Embryonic facial prominence (tissue), 1 donor: ENCODE measurements at regions not wholly inside any gene's neighbourhood (a gene's known extent, or its start where the extent isn't known, plus 50 kb on each side); places are given as distances from the start of the nearest gene placed in this dataset.
"Not testable (repeated sequence)": the region's sequence is repeated elsewhere in the genome, so short reads cannot be mapped to it uniquely, and the experiment has no call there.

Experiments used
- DNase-seq: peaks from one replicate; pipeline ENCODE4 v3.0.0-alpha.2; 2016; ENCODE audit errors: extremely low spot score

DNA sequence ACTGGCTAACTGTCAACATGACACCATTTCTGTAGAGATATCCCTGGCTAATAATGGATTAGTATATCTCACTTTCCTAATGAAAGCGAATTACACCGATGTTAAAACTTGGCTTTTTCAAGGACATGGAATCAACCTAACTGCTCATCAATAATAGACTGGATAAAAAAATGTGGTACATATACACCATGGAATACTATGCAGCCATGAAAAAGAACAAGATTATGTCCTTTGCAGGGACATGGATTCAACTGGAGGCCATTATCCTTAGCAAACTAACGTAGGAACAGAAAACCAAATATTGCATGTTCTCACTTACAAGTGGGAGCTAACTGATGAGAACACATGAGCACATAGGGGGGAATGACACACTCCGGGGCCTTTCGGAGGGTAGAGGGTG lies 62.6 kb downstream of the ZIC1 start:
- DNase-seq, result no peak

DNA sequence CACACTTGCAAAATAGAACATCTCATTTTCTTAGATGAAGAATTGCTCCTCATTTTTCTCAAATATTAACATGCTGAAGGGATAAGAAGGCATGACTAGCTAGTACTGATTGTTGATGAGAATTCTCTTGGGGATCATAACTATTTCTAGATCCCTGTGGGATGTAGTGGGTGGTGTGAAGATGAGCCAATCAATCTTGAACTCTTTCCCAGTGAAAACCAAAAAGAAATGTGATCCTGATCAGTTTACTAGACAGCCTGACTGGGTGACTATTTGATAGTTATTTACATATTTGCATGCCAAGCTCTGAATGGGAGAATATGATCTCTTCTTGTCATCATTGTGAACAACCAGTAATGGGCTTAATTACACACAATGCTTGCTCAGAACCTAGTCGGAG lies 63.7 kb downstream of the ZIC1 start:
- DNase-seq, result no peak

DNA sequence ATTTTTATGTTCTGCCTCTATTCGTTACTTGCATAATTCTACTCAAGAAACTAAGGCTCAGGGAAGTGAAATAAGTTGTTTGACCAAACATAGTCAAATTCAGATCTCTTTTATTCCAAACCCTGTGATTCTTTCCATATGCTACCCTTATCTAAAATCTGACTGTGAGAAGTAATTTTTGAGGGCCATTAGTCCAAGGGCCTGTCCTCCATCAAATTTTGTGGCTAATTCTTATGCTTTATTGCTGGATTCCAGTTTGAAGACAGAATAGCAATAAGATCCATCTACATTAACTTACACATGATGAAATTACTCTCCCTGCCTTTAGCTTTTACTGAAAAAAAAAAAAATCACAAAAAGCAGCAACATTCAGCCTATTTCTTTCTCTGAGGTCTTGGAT lies 74.0 kb downstream of the ZIC1 start:
- no peak for DNase-seq

DNA sequence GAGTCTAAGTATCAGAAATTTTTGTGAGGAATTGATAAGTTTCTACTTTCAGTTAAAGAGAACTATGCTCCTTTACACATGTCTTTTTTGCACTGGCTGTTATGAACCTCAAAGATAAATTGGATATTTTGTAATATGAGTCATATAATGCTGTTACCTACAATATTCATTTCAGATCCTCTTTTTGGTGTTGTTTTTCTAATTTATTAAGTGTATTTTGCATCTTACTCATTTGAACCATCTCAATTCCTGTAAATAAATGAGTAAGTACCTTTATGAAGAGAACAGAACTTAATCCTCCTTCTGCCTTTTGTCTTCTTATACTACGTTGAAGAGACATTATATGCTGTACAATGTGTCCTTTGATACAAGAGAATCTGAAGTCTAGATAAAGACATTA lies 74.4 kb downstream of the ZIC1 start:
- no peak for DNase-seq

DNA sequence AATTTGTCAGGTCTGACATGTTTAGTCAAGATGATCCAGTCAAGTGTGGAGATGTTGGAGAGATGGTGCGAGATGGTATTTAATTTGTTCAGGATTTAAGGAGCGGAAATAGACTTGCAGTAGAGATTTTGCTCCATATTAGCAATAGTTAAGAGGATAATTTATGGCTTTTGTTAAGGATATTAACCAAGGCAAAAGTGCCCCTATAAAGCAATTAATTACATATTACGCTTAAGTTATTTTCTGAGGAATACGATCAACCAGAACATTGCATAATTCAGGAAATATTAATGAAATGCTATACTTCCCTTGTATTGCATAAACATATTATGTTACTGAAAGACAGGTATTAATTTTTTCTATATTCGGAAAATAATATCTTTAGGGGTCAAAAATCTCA lies 83.9 kb downstream of the ZIC1 start:
- no peak for DNase-seq

DNA sequence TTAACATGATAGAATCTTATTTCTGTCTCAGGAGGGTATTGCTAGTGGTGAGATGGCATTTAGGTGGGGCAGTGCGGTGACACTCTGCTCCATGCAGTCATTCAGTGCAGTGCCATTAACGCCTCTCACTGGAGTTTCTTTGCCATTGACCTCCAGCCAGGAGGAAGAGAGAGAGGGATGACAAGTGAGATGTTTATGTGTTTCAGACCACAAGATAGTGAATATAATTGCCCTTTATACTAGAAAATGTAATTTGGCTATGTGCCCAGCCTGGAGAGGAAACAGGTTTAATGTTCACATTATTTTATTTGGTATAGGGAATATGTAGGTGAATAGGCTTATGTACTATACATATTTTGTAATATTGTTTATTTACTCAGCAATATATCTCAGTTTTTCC lies 84.5 kb downstream of the ZIC1 start:
- DNase-seq, result no peak

DNA sequence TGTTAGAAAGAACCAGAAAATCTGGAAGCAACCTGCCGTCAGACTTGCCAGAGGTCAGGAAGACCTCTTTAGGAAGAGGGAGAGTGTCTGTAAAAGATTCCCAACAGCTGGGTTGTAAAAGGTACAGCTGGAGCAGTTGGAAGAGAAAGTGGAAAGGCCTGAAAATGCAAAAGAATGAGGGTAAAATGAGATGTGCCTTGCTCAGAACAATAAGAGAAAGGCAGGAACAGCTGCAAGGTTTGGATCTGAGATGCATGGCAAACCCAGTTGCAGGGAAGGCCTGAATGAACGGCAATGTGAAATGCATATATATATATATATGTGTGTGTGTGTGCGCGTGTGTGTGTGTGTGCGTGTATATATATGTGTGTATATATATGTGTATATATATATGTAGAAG lies 88.1 kb downstream of the ZIC1 start:
- DNase-seq, result no peak

DNA sequence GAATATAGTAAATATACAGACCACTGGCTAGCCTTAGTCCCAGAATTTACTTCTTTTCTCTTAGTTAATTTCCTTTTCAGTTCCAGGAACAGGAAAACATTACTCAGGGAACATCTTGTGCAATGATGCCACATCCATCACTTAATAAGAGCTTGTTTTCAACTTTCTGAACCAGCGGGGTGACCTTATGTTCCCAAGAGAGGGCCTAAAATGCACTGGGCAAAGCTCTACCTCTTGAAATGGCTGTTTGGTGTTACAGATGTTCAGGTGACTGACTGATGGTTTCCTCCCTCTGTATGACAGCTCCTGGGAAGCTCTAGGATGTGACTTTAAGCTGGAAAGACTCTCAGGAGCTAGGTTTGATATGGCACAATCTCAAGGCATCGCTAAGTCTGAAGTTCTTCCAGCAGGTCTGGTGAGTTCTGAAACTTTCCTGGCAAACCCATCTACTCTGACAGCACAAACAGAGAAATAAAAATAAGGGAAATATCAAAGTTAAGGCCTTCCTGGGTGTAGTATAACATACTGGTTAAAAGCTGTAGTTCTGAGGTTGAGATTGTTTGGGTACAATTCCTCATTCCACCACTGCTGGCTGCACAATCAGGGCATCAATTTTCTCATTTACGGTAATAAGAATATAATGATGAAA lies 98.6 kb downstream of the ZIC1 start:
- DNase-seq, result no peak

DNA sequence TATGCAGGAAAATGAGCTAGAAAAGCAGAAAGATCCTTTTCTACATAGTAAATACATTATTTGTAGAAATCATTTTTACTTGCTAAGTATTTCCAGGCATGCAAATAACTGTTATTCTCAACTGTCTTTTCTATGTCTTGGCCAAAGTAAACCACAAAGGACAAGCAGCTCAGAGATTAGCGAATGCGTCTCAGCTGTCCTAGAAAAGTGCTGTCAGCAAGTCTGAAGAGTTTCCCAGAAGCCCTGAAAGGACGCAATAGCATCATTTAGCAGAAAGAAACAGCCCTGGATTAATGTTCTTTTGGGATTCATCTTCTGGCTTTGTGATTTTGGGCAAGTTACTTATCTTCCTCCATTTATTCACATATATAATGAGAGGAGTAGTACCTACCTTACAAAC lies 100.3 kb downstream of the ZIC1 start:
- DNase-seq, result no peak

DNA sequence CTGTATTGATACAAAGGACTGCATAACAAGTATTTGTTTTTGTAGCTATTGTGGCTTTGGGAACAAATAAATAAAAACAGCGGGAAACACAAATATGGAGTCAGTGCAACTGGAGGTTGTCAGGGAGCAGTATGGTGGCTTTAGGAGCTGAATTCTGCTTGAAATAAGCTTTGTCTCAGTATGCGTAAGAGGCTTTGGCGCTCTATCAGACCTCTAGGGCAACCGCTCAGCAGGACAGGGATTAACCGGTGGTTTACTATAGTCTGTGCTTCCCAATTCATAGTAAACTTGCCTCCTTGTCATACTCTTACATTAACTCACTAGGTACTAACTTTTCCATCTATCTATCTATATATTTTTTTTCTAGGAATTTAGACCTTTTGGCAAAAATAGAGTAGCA lies 104.6 kb downstream of the ZIC1 start:
- no peak for DNase-seq

DNA sequence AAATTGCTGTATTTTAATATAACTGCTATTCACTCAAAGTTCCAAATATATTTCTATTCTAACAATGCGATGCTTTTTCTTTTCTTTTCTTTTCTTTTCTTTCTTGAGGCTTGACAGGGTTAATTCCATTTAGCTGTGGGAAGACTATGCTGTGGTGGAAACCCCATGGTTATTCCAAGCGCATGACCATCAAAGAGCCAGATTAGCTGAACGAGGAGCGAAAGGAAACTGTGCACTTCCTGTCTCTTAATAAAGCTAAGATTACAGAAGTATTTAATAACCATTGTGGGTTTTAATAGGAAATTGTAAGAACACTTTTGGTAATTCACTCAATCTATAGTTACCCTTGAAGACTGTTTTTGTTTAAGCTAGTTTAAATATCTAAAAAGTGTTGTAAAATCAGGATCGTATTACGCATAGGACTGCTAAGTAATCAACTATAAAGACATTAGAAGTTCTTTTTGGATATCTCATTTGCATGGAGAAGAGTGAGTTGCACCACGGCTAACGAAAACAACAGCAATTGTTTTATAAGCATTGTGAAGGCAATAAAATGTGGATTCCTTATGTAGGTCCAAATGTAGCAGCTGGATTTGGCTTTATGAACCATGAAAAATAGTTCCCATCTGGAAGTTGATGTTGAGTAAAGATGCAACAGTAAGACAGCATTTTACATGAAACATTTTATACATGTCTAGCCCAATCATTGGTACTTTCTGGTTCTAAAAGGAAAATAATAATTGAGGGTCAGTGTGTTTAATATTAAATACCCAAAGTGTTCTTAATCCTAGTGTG lies 105.4 kb downstream of the ZIC1 start:
- no peak for DNase-seq

DNA sequence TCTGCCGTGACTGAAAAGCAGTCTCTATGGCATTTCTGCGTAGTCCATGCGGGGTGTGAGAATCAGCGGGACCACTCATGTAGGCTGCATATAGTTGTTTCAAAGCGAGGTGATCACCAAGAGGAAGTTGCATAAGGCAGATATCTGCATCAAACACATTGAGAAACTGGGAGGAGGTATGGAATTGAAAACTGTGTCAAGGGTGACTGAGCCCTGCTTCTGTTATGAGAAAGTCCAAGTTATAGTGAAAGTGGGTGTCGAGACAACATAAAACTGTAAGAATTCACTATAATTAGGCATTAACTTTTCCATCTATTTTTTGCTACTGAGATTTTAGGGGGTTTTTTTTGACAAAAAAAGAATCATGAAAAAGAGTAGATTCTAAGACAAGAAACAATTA lies 109.3 kb downstream of the ZIC1 start:
- no peak for DNase-seq

DNA sequence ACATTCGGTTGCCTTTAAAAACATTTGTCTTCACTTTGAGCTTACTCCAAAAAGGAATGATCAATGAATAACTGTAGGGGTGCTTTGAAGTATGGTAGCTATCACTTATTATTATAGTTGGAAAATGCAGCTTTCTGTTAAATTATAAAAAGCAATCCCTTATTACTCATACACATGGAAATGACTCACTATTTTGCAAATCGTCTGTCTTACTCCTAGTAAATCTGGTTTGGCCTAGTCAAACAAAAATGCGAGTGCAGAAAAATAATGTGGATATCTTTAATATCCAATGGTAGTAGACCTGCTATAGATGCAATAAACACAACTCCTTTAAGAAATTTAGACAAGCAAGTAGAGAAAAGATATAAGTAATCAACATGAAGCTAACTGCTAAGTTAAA lies 112.5 kb downstream of the ZIC1 start:
- no peak for DNase-seq

DNA sequence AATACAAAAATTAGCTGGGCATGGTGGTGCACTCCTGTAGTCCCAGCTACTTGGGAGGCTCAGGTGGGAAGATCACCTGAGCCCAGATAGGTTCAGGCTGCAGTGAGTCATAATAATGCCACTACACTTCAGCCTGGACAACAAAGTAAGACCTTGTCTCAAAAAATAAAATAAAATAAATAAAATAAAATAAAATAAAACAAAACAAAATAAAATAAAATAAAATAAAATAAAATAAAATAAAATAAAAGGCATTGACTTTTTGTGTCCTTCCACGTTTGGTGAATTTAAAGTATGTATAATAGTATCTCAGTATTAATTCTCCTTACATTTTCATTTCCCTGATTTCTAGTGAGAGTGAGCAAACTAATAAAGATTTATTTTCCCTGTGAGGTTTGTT lies 113.6 kb downstream of the ZIC1 start:
- not testable (repeated sequence) for DNase-seq

DNA sequence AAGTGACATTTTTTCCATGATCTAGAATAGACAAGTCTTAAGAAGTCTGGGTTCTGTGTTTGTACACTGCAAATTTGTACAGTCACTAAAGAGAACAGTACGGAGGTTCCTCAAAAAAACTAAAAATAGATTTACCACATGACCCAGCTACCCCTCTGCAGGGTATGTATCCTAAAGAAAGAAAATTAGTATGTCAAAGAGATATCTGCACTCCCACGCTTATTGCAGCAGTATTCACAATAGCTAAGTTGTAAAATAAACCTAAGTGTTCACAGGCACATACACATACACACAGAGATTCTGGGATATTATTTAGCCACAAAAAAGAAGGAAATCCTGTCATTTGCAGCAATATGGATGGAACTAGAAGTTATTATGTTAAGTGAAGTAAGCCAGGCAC lies 120.4 kb downstream of the ZIC1 start:
- DNase-seq, result no peak

DNA sequence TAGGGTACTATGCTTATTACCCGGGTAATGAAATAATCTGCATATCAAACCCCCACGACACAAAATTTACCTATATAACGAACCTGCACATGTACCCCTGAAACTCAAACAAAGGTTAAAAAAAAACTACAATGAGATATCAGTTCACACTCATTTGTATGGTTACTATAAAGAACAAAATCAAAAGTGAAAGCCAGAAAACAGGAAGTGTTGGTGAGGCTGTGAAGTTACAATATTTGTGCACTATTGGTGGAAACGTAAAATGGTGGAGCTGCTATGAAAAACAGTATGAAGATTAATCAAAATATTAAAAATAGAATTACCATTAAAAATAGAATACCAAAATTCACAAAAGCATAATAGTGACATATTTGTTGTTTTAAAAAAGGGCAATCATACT lies 128.9 kb downstream of the ZIC1 start:
- DNase-seq, result no peak

DNA sequence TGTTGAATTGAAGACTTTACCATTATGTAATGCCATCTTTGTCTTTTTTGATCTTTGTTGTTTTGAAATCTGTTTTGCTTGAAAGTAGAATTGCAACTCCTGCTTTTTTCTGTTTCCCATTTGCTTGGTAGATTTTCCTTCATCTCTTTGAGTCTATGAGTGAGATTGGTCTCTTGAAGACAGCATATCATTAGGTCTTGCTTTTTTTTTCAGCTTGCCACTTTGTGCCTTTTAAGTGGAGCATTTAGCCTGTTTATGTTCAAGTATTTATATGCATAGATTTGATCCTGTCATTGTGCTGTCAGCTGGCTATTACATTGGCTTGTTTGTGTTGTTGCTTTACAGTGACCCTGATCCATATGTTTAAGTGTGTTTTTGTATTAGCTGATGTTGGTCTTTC lies 131.8 kb downstream of the ZIC1 start:
- DNase-seq, result no peak

DNA sequence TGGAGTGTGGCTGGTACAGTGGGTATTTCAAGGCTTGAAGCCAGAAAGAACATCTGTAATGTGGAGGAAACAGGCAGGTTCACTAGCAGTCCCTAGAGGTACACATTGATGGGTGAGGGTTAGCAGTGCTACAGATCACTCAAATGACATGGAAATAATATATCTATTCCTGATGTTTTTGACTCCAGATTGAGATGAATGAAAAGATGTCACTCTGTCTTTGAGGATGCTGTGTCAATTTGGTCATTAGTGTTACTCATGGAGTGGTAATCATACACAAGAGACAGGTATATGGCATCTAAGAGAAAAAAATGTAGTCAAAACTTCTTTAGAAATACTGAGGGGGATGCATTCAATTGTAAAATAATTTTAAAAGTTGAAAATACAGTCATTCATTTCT lies 135.1 kb downstream of the ZIC1 start:
- no peak for DNase-seq

DNA sequence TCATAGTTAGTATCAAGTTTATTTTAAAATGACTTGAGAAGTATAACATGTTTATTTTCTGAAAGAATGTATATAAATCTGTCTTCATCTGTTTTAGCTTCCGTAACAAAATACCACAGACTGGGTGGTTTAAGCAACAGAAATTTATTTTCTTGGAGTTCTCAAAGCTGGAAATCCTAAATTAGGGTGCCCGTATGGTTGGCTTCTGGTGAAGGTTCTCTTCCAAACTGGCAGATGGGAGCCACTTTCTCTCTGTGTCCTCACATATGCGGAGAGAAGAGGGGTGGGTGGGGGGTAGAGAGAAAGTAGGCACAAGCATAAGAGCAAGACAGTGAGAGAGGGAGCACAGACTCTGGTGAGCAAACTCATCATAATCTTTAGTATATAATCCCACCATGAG lies 142.3 kb downstream of the ZIC1 start:
- no peak for DNase-seq

DNA sequence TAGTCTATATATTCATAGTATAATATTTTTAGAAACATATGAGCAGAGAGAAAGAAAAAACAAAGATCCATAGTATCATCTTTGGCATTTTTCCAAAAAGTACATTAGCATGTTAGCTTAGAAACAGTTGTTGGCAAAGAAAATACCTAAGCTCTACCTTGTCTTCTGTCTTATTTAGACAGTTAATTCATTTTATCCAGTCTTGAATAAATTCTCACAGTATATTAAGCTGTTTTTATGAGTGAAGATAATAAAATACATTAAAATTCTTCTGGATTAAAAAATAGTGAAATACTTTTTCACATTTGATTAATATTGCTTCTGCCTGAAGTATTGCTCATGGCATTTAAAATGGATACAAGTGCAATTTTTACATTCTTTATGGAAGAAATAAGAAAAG lies 145.2 kb downstream of the ZIC1 start:
- DNase-seq, result no peak

DNA sequence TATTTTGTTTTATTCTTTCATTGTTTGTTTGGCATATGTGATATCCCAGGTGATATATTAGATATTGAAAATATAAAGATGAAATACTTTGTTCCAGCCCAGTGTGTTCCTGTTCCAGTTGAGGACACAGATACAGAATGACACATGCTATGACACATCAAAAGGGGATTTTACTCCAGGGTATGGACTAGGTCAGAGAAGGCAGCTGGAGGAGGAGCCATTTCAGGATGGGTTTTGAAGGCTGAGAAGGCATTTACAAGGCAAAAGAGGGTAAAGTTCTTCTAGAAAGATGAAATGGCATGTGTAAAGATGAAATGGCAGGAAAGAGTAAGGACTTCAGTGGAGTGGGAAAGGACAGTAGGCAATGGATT lies 163.8 kb downstream of the ZIC1 start:
- no peak for DNase-seq

DNA sequence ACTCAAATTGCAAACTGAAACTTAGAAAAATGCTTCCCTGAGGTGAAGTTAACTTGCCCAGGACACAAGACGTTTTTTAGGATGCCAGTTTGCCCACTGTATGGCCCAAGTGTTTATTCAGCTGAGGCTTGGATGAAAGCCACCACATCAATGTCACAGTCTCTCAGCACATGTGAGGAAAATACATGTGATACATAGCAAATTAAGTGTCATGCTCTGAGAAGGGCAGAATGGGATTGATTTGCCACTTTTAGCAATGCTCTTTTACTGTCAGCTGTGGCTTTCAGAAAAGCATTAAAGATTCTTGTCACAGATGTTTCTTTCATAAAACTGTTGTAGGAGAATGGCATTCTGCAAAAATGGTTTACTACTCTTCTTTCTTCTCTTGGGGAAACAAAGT lies 165.5 kb downstream of the ZIC1 start:
- no peak for DNase-seq

DNA sequence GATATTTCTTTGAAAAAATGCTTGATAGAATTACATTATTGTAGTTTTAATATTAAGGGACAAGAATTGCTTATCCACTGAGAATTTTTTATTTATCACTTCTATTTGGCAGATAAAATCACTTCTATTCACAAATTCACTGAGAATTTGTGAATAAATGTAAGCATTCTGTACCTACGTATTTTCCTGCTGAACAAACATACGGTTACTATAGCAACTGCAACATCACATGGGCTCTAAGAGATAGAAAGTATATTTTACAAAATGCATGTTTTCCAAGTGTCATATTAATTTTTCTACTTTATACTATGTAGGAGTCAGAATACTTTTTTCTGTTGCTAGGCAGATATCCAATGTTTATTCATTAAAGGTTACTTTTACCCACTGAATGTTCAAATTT lies 166.2 kb downstream of the ZIC1 start:
- no peak for DNase-seq

DNA sequence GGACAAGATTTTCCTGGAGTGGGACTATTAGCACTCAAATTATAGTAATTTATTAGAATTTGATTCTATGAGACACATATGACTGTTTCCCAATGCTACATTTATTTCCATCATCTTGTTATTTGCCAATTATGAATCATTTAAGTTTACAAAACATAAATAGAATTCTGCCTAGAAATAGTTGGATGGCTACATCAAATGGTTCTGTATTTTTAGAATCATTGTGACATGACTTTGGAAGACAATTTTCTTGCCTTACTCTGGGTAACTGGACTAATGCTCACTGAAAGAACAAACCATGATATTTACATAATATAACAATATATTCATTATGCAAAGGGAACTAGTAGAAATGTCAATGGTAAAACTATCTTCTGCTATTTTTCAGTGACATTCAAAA lies 173.5 kb downstream of the ZIC1 start:
- no peak for DNase-seq
